Astrocyte (in vitro differentiated cells and primary cell): ENCODE measurements at regions not wholly inside any gene's neighbourhood (a gene's known extent, or its start where the extent isn't known, plus 50 kb on each side); places are given as distances from the start of the nearest gene placed in this dataset.

Source experiments
- DNase-seq: peaks from one replicate; pipeline ENCODE4 v3.0.0-alpha.2; 2010; ENCODE audit warnings: low read depth
- FAIRE-seq: peaks from 2 replicates; lab custom pipeline; 2011; peaks lifted over from hg19 to GRCh38; lab: Jason Lieb, UNC
- H2AFZ ChIP-seq: 2 replicates; pipeline ENCODE4 v1.6.0; 2012; ENCODE audit warnings: low read depth, low read length, inconsistent platforms
- H3K27ac ChIP-seq: 2 replicates; pipeline ENCODE4 v1.5.1; 2011; ENCODE audit warnings: low read depth, low read length, inconsistent platforms
- H3K27me3 ChIP-seq: 2 replicates; pipeline ENCODE4 v1.6.0; 2011; ENCODE audit warnings: low read length, inconsistent platforms; ENCODE audit not compliant: insufficient read depth
- H3K36me3 ChIP-seq: 2 replicates; pipeline ENCODE4 v1.5.1; 2011; ENCODE audit warnings: low read length, inconsistent platforms; ENCODE audit not compliant: insufficient read depth
- H3K4me1 ChIP-seq: 2 replicates; pipeline ENCODE4 v1.5.1; 2011; ENCODE audit warnings: low read length, inconsistent platforms; ENCODE audit not compliant: insufficient read depth
- H3K4me2 ChIP-seq: 2 replicates; pipeline ENCODE4 v1.6.0; 2012; ENCODE audit warnings: low read length, inconsistent platforms
- H3K4me3 ChIP-seq: 2 replicates; pipeline ENCODE4 v1.5.1; 2011; ENCODE audit warnings: low read depth, mild to moderate bottlenecking, low read length, inconsistent platforms; ENCODE audit not compliant: insufficient read depth
- H3K79me2 ChIP-seq: 2 replicates; pipeline ENCODE4 v1.6.0; 2012; ENCODE audit warnings: mild to moderate bottlenecking, low read length, inconsistent platforms; ENCODE audit not compliant: insufficient read depth
- H3K9ac ChIP-seq: 2 replicates; pipeline ENCODE4 v1.6.0; 2012; ENCODE audit warnings: mild to moderate bottlenecking, low read length, inconsistent platforms
- H3K9me3 ChIP-seq: 2 replicates; pipeline ENCODE4 v1.5.1; 2012; ENCODE audit warnings: low read depth, mild to moderate bottlenecking, low read length, inconsistent platforms; ENCODE audit not compliant: insufficient read depth
- H4K20me1 ChIP-seq: 2 replicates; pipeline ENCODE4 v1.6.0; 2012; ENCODE audit warnings: low read length, inconsistent platforms; ENCODE audit not compliant: insufficient read depth
- H3K27ac Mint-ChIP-seq: one replicate; pipeline ENCODE4 v1.8.0; 2021; ENCODE audit warnings: mild to moderate bottlenecking, mixed read lengths; ENCODE audit not compliant: unreplicated experiment
- H3K27me3 Mint-ChIP-seq: one replicate; pipeline ENCODE4 v1.8.0; 2021; ENCODE audit warnings: low read depth, mixed read lengths; ENCODE audit not compliant: unreplicated experiment
- H3K36me3 Mint-ChIP-seq: one replicate; pipeline ENCODE4 v1.8.0; 2021; ENCODE audit warnings: low read depth, mixed read lengths; ENCODE audit not compliant: unreplicated experiment
- H3K4me1 Mint-ChIP-seq: one replicate; pipeline ENCODE4 v1.8.0; 2021; ENCODE audit warnings: low read depth, mixed read lengths; ENCODE audit not compliant: unreplicated experiment
- H3K4me3 Mint-ChIP-seq: one replicate; pipeline ENCODE4 v1.8.0; 2021; ENCODE audit warnings: mild to moderate bottlenecking, moderate library complexity, mixed read lengths; ENCODE audit not compliant: unreplicated experiment
- H3K9me3 Mint-ChIP-seq: one replicate; pipeline ENCODE4 v1.8.0; 2021; ENCODE audit warnings: mild to moderate bottlenecking, mixed read lengths; ENCODE audit not compliant: unreplicated experiment
- EZH2 ChIP-seq: IDR thresholded peaks from 2 replicates; pipeline ENCODE4 v1.6.1; 2012; ENCODE audit warnings: mild to moderate bottlenecking, low read length, inconsistent platforms; ENCODE audit not compliant: insufficient read depth
- TF ChIP-seq, protein P1 (sequence below): IDR thresholded peaks from 2 replicates; pipeline ENCODE4 v1.5.1; 2011; ENCODE audit warnings: low read depth, mild to moderate bottlenecking, inconsistent platforms, low read length, moderate library complexity; ENCODE audit not compliant: insufficient read depth

DNA sequence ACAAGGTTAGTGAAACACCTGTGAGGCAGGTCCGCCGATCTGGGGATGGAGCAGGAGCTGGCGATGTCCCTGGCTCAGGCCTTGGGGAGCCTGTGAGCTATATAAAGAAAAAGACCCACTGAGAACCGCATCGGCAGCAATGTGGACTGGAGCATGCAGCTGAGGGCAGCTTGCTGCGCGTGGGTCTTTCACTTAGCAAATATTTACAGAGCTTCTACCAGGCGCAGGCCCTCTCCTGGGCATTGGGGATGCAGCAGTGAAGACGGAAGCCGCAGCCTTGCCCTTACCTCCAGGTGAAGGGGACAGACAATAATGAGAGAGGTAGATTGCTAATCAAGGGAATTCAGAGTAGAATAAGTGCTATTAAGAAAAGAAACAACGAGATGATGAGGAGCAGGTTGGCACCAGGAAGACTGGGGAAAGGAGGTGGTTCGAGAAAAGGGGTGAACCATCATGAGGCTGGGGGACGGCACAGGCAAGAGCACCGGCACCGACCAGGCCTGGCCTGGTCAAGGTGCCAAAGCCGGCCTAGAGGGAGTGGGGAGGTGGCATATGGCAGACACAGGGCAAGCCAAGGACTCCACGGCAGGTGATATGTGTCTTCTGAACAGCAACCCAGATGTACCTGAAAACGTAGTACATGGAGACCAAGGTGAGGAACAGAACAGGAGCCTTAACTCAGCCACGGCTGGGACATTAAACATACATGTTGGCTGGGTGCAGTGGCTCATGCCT lies 60.7 kb upstream of the PAX7 start:
- no peak overlapping the region for H2AFZ ChIP-seq
- no peaks in the 10 kb centered on the region for H3K4me1 ChIP-seq
- TF ChIP-seq, protein P1, sequence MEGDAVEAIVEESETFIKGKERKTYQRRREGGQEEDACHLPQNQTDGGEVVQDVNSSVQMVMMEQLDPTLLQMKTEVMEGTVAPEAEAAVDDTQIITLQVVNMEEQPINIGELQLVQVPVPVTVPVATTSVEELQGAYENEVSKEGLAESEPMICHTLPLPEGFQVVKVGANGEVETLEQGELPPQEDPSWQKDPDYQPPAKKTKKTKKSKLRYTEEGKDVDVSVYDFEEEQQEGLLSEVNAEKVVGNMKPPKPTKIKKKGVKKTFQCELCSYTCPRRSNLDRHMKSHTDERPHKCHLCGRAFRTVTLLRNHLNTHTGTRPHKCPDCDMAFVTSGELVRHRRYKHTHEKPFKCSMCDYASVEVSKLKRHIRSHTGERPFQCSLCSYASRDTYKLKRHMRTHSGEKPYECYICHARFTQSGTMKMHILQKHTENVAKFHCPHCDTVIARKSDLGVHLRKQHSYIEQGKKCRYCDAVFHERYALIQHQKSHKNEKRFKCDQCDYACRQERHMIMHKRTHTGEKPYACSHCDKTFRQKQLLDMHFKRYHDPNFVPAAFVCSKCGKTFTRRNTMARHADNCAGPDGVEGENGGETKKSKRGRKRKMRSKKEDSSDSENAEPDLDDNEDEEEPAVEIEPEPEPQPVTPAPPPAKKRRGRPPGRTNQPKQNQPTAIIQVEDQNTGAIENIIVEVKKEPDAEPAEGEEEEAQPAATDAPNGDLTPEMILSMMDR: no peak
- TF ChIP-seq EZH2: no peak
- Mint-ChIP-seq H3K36me3 (no peaks in the 10 kb centered on the region), H3K4me3 (no peak overlapping the region), H3K27ac (no peak overlapping the region), H3K27me3 (peaks cover 61% of the 10 kb centered on the region), H3K9me3 (peaks cover 3% of the 10 kb centered on the region), H3K4me1 (no peaks in the 10 kb centered on the region)
- DNase-seq: no peak
- H3K79me2 ChIP-seq: no peaks in the 10 kb centered on the region
- H4K20me1 ChIP-seq: no peaks in the 10 kb centered on the region
- no peaks in the 10 kb centered on the region for H3K27me3 ChIP-seq
- H3K4me2 ChIP-seq: no peak overlapping the region
- H3K9ac ChIP-seq: no peak overlapping the region
- no peak overlapping the region for H3K4me3 ChIP-seq
- no peak for FAIRE-seq
- H3K36me3 ChIP-seq: no peaks in the 10 kb centered on the region
- no peak overlapping the region for H3K27ac ChIP-seq
- H3K9me3 ChIP-seq: no peaks in the 10 kb centered on the region

DNA sequence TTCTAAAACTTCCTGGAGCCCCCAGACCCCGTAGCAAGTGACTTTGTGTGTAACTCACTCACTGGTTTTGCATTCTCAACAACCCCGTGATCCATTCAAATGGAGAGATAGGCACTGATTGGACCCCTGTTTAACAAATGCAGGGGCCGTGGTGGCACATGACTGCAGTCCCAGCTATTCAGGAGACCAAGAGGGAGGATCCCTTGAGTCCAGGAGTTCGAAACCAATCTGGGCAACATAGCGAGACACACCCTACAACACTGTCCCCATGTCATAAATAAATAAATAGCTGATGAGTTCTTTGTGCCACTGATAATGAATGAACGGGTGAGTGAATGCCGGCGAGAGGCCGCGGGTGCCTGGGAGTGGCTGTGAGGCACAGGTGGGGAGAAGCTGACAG lies 59.4 kb upstream of the PAX7 start:
- peaks cover 3% of the 10 kb centered on the region for H3K9me3 Mint-ChIP-seq
- no peak overlapping the region for H3K27ac Mint-ChIP-seq
- FAIRE-seq (no peak), DNase-seq (no peak)
- no peak overlapping the region for H3K4me2 ChIP-seq
- H3K27ac ChIP-seq: no peak overlapping the region
- no peak overlapping the region for H2AFZ ChIP-seq
- H3K9me3 ChIP-seq: no peaks in the 10 kb centered on the region
- peaks cover 48% of the 10 kb centered on the region for H3K27me3 Mint-ChIP-seq
- H3K36me3 ChIP-seq: no peaks in the 10 kb centered on the region
- H3K4me1 Mint-ChIP-seq: no peaks in the 10 kb centered on the region
- no peak for TF ChIP-seq EZH2
- TF ChIP-seq, protein P1: no peak
- H3K4me3 ChIP-seq: no peak overlapping the region
- H3K4me1 ChIP-seq: no peaks in the 10 kb centered on the region
- H3K27me3 ChIP-seq: no peaks in the 10 kb centered on the region
- H4K20me1 ChIP-seq: no peaks in the 10 kb centered on the region
- no peak overlapping the region for H3K9ac ChIP-seq
- H3K79me2 ChIP-seq: no peaks in the 10 kb centered on the region
- no peak overlapping the region for H3K4me3 Mint-ChIP-seq
- H3K36me3 Mint-ChIP-seq: no peaks in the 10 kb centered on the region
